H9 (cell line): ENCODE measurements at regions not wholly inside any gene's neighbourhood (a gene's known extent, or its start where the extent isn't known, plus 50 kb on each side); places are given as distances from the start of the nearest gene placed in this dataset.

Experiments used
- DNase-seq: peaks from one replicate; pipeline ENCODE4 v3.0.0-alpha.2; 2017
- H2AFZ ChIP-seq: one replicate; pipeline ENCODE4 v1.6.1; 2013; ENCODE audit warnings: mild to moderate bottlenecking, low read length, control low read depth, moderate library complexity
- H2AK5ac ChIP-seq: 2 replicates; pipeline ENCODE4 v1.6.1; 2013; ENCODE audit warnings: low read length, control low read depth, mixed read lengths; ENCODE audit not compliant: insufficient read length
- H2BK120ac ChIP-seq: one replicate; pipeline ENCODE4 v1.6.1; 2013; ENCODE audit warnings: low read depth, mild to moderate bottlenecking, low read length, control low read depth, inconsistent platforms; ENCODE audit not compliant: poor library complexity, severe bottlenecking
- H2BK12ac ChIP-seq: 2 replicates; pipeline ENCODE4 v1.6.1; 2013; ENCODE audit warnings: low read length, control low read depth, mixed read lengths, low read depth; ENCODE audit not compliant: insufficient read length
- H2BK15ac ChIP-seq: 2 replicates; pipeline ENCODE4 v1.6.1; 2013; ENCODE audit warnings: low read depth, low read length, control low read depth
- H2BK20ac ChIP-seq: one replicate; pipeline ENCODE4 v1.6.1; 2013; ENCODE audit warnings: low read depth, mild to moderate bottlenecking, low read length, control low read depth, inconsistent platforms; ENCODE audit not compliant: poor library complexity, severe bottlenecking
- H2BK5ac ChIP-seq: 2 replicates; pipeline ENCODE4 v1.6.1; 2013; ENCODE audit warnings: low read length, control low read depth, mixed read lengths; ENCODE audit not compliant: insufficient read length
- H3K14ac ChIP-seq: 2 replicates; pipeline ENCODE4 v1.6.1; 2013; ENCODE audit warnings: low read length, control low read depth; ENCODE audit not compliant: insufficient read depth
- H3K18ac ChIP-seq: 2 replicates; pipeline ENCODE4 v1.6.1; 2013; ENCODE audit warnings: low read depth, mild to moderate bottlenecking, mixed read lengths, low read length, control low read depth; ENCODE audit not compliant: insufficient read length
- H3K23ac ChIP-seq: 2 replicates; pipeline ENCODE4 v1.6.1; 2013; ENCODE audit warnings: low read length, control low read depth, mixed read lengths, low read depth; ENCODE audit not compliant: insufficient read length
- H3K23me2 ChIP-seq: 2 replicates; pipeline ENCODE4 v1.6.1; 2013; ENCODE audit warnings: low read depth, mild to moderate bottlenecking, mixed read lengths, low read length, control low read depth; ENCODE audit not compliant: insufficient read length, poor library complexity, severe bottlenecking
- H3K27ac ChIP-seq: 2 replicates; pipeline ENCODE4 v1.5.1; 2013; ENCODE audit warnings: low read length, control low read depth, mixed read lengths, low read depth; ENCODE audit not compliant: insufficient read length
- H3K27me3 ChIP-seq: 2 replicates; pipeline ENCODE4 v1.6.1; 2013; ENCODE audit warnings: low read length, control low read depth, inconsistent platforms; ENCODE audit not compliant: insufficient read depth
- H3K4ac ChIP-seq: 2 replicates; pipeline ENCODE4 v1.6.1; 2013; ENCODE audit warnings: low read depth, mild to moderate bottlenecking, control low read depth, inconsistent platforms, low read length, moderate library complexity
- H3K4me1 ChIP-seq: 2 replicates; pipeline ENCODE4 v1.6.1; 2013; ENCODE audit warnings: low read length, control low read depth, inconsistent platforms; ENCODE audit not compliant: insufficient read depth
- H3K4me2 ChIP-seq: 2 replicates; pipeline ENCODE4 v1.6.1; 2013; ENCODE audit warnings: low read length, control low read depth, mixed read lengths; ENCODE audit not compliant: insufficient read length, insufficient read depth
- H3K56ac ChIP-seq: 2 replicates; pipeline ENCODE4 v1.6.1; 2013; ENCODE audit warnings: low read depth, mild to moderate bottlenecking, mixed read lengths, low read length, control low read depth; ENCODE audit not compliant: insufficient read length
- H3K79me1 ChIP-seq: 2 replicates; pipeline ENCODE4 v1.6.1; 2013; ENCODE audit warnings: low read depth, mild to moderate bottlenecking, moderate library complexity, low read length, control low read depth, inconsistent platforms; ENCODE audit not compliant: insufficient read depth, poor library complexity, severe bottlenecking
- H3K79me2 ChIP-seq: 2 replicates; pipeline ENCODE4 v1.6.1; 2013; ENCODE audit warnings: low read length, control low read depth, inconsistent platforms; ENCODE audit not compliant: insufficient read depth
- H3K9ac ChIP-seq: 2 replicates; pipeline ENCODE4 v1.6.1; 2013; ENCODE audit warnings: low read length, control low read depth, mixed read lengths; ENCODE audit not compliant: insufficient read length; ENCODE audit errors: extremely low read depth
- H3K9me3 ChIP-seq: one replicate; pipeline ENCODE4 v1.6.1; 2013; ENCODE audit warnings: low read depth, low read length, inconsistent platforms; ENCODE audit not compliant: control insufficient read depth
- H3T11ph ChIP-seq: one replicate; pipeline ENCODE4 v1.6.1; 2013; ENCODE audit warnings: mild to moderate bottlenecking, low read length, control low read depth, inconsistent platforms
- H4K20me1 ChIP-seq: one replicate; pipeline ENCODE4 v1.6.1; 2013; ENCODE audit not compliant: control insufficient read depth, insufficient read length, insufficient read depth
- H4K5ac ChIP-seq: 2 replicates; pipeline ENCODE4 v1.6.1; 2013; ENCODE audit warnings: low read depth, mild to moderate bottlenecking, mixed read lengths, low read length, control low read depth; ENCODE audit not compliant: insufficient read length
- H4K8ac ChIP-seq: replicated peaks from 2 replicates; pipeline ENCODE4 v1.6.1; 2013; ENCODE audit warnings: low read length, control low read depth, mixed read lengths, low read depth; ENCODE audit not compliant: insufficient read length
- H4K91ac ChIP-seq: 2 replicates; pipeline ENCODE4 v1.6.1; 2013; ENCODE audit warnings: low read depth, mild to moderate bottlenecking, moderate library complexity, mixed read lengths, low read length, control low read depth; ENCODE audit not compliant: insufficient read length
- H3K27ac Mint-ChIP-seq, 3 experiments: 2 replicates in 2 of 3; 3 replicates in 1 of 3; pipeline ENCODE4 v1.8.0; 2020 to 2021; ENCODE audit warnings: mixed read lengths in 3 of 3, mild to moderate bottlenecking in 1 of 3, moderate library complexity in 1 of 3
- H3K27me3 Mint-ChIP-seq: 2 replicates; pipeline ENCODE4 v1.8.0; 2021; ENCODE audit warnings: low read depth, mild to moderate bottlenecking, moderate library complexity, mixed read lengths
- H3K36me3 Mint-ChIP-seq, 3 experiments: 2 replicates in 2 of 3; 3 replicates in 1 of 3; pipeline ENCODE4 v1.8.0; 2020 to 2021; ENCODE audit warnings: low read depth in 3 of 3, mixed read lengths in 3 of 3; ENCODE audit not compliant: insufficient read depth in 1 of 3
- H3K4me1 Mint-ChIP-seq, 2 experiments: 2 replicates each; pipeline ENCODE4 v1.8.0; 2020; ENCODE audit warnings: mixed read lengths in 2 of 2
- H3K4me3 Mint-ChIP-seq, 2 experiments: 2 replicates in 1 of 2; 3 replicates in 1 of 2; pipeline ENCODE4 v1.8.0; 2020 to 2021; ENCODE audit warnings: mild to moderate bottlenecking in 2 of 2, mixed read lengths in 2 of 2, moderate library complexity in 1 of 2
- H3K9me3 Mint-ChIP-seq, 2 experiments: 2 replicates in 1 of 2; 3 replicates in 1 of 2; pipeline ENCODE4 v1.8.0; 2020; ENCODE audit warnings: mild to moderate bottlenecking in 2 of 2, mixed read lengths in 2 of 2, moderate library complexity in 1 of 2
- CTCF ChIP-seq: fragments of 200-600 bp; sonication (generic); conservative IDR thresholded peaks from 3 replicates; pipeline ENCODE4 v1.8.0; 2021; ENCODE audit warnings: antibody characterized with exemption, mild to moderate bottlenecking
- WGBS: extraction: QIAGEN DNeasy Blood & Tissue Kit; methylation state at CpG from one replicate; pipeline ENCODE4 v1.1.7; 2013; ENCODE audit warnings: missing lambda C conversion rate, low lambda C conversion rate, mixed read lengths; ENCODE audit not compliant: insufficient read length; ENCODE audit errors: extremely low coverage; 5-methylcytosine and 5-hydroxymethylcytosine counted together

DNA sequence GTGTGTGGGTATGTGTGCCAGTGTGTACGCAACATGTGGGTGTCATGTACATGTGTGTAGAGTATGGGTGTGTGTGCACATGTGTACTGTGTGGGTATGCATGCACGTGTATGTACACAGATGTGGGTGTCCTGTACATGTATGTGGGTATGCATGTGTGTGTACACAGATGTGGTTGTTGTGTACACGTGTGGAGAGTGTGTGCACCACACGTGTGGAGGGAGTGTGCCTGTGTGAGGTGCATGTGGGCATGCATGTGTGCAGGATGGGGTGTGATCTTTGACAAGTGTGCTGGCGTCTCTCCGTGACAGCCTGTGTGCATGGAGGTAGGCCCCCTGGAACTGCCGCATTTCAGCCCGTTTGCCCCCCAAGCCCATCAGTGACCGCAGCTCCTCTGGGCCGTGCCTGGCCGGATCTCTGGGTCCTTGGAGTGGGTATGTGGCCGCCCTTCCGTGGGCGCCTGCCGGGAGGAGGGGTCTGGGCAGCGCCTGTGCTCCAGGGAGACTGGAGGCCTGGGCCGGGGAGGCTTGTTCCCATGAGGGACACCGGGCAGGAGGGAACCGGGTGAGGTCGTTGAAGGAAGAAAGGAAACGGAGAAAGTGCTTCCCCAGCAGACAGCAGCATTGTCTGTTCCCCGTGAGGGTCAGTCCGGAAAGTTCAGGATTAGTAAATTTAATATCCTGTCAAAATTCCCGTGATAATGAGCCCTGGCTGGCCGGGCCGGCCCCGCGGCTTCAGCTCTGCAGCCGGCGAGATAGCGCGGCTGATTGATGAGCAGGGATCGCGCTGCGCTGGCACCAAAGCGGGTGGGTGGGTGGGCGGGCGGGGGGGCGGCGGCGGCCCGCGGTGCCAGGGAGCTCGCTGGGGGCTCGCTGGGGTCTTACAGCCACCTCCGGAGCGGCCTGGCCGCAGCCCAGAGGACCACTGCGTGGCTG, 91.1 kb upstream of the SOX1 start:
- H3K4ac ChIP-seq, result no peak overlapping the region
- no peak overlapping the region for H3T11ph ChIP-seq
- no peak overlapping the region for H2AFZ ChIP-seq
- H3K4me2 ChIP-seq, result no peak overlapping the region
- peaks cover 38% of the 10 kb centered on the region for H3K27me3 Mint-ChIP-seq
- no peaks in the 10 kb centered on the region for H3K9me3 ChIP-seq
- H3K79me2 ChIP-seq, result no peaks in the 10 kb centered on the region
- H4K20me1 ChIP-seq, result no peaks in the 10 kb centered on the region
- H3K4me3 Mint-ChIP-seq, result no peak overlapping the region
- H3K27ac ChIP-seq, result no peak overlapping the region
- no peak for TF ChIP-seq CTCF
- H3K56ac ChIP-seq, result no peak overlapping the region
- H4K5ac ChIP-seq, result no peak overlapping the region
- no peak overlapping the region for H4K8ac ChIP-seq
- H3K36me3 Mint-ChIP-seq, result peaks cover 0 to 2% (median 0%) of the 10 kb centered on the region in 3 experiments; a peak in 2 of 7 replicates
- no peak overlapping the region for H2BK12ac ChIP-seq
- H3K4me1 ChIP-seq, result no peaks in the 10 kb centered on the region
- H3K23ac ChIP-seq, result no peak overlapping the region
- no peak overlapping the region for H4K91ac ChIP-seq
- H2BK20ac ChIP-seq, result no peak overlapping the region
- H2BK15ac ChIP-seq, result no peak overlapping the region
- H3K4me1 Mint-ChIP-seq, result peaks cover 12 to 27% of the 10 kb centered on the region in 2 experiments
- H3K9me3 Mint-ChIP-seq, result peaks cover 6 to 12% of the 10 kb centered on the region in 2 experiments; a peak in 3 of 5 replicates
- no peak for DNase-seq
- no CpG with 5 or more reads among the region's 49 CpGs for WGBS
- H3K9ac ChIP-seq, result no peak overlapping the region
- H3K23me2 ChIP-seq, result no peaks in the 10 kb centered on the region
- no peak overlapping the region for H2AK5ac ChIP-seq
- no peak overlapping the region for H2BK5ac ChIP-seq
- H3K14ac ChIP-seq, result no peak overlapping the region
- no peak overlapping the region; a peak in 1 of 7 replicates for H3K27ac Mint-ChIP-seq
- no peaks in the 10 kb centered on the region for H3K27me3 ChIP-seq
- H2BK120ac ChIP-seq, result no peak overlapping the region
- H3K18ac ChIP-seq, result no peak overlapping the region
- no peaks in the 10 kb centered on the region for H3K79me1 ChIP-seq
